ENCODE measurements at regions not wholly inside any gene's neighbourhood (a gene's known extent, or its start where the extent isn't known, plus 50 kb on each side); places are given as distances from the start of the nearest gene placed in this dataset.
"Not testable (repeated sequence)": the region's sequence is repeated elsewhere in the genome, so short reads cannot be mapped to it uniquely, and the experiment has no call there.

GRCh38 chr17:70278844-70279462 is 109.6 kb downstream of the KCNJ2 start:
- DNase-seq, result no peak
- TF ChIP-seq POLR2A (IDR thresholded peaks at IDR 0.05), result no peak
- TF ChIP-seq, protein P1, sequence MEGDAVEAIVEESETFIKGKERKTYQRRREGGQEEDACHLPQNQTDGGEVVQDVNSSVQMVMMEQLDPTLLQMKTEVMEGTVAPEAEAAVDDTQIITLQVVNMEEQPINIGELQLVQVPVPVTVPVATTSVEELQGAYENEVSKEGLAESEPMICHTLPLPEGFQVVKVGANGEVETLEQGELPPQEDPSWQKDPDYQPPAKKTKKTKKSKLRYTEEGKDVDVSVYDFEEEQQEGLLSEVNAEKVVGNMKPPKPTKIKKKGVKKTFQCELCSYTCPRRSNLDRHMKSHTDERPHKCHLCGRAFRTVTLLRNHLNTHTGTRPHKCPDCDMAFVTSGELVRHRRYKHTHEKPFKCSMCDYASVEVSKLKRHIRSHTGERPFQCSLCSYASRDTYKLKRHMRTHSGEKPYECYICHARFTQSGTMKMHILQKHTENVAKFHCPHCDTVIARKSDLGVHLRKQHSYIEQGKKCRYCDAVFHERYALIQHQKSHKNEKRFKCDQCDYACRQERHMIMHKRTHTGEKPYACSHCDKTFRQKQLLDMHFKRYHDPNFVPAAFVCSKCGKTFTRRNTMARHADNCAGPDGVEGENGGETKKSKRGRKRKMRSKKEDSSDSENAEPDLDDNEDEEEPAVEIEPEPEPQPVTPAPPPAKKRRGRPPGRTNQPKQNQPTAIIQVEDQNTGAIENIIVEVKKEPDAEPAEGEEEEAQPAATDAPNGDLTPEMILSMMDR (IDR thresholded peaks at IDR 0.05), result no peak
- Histone ChIP-seq H3K9me3 (no peaks in the 10 kb centered on the region), H3K4me1 (no peaks in the 10 kb centered on the region), H3K4me3 (no peak overlapping the region), H3K27ac (no peak overlapping the region), H3K36me3 (no peaks in the 10 kb centered on the region), H3K27me3 (no peaks in the 10 kb centered on the region)

DNA sequence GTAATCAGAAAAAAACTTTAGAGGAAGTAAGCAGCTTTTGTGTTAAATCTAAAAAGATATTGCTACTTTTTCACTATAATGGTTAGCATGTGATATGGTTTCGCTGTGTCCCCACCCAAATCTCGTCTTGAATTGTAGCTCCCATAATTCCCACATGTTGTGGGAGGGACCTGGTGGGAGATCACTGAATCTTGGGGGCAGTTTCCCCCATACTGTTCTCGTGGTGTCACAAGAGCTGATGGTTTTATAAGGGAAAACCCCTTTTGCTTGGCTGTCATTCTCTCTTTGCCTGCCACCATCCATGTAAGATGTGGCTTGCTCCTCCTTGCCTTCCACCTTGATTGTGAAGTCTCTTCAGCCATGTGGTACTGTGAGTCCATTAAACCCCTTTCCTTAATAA is 117.1 kb downstream of the KCNJ2 start:
- Histone ChIP-seq H3K4me3 (no peak overlapping the region), H3K27me3 (no peaks in the 10 kb centered on the region), H3K9me3 (no peaks in the 10 kb centered on the region), H3K27ac (no peak overlapping the region), H3K36me3 (no peaks in the 10 kb centered on the region), H3K4me1 (no peaks in the 10 kb centered on the region)
- no peak for TF ChIP-seq POLR2A (IDR thresholded peaks at IDR 0.05)
- TF ChIP-seq, protein P1 (IDR thresholded peaks at IDR 0.05), result no peak
- no peak for DNase-seq

- Histone ChIP-seq H3K36me3 (no peaks in the 10 kb centered on the region), H3K27me3 (no peaks in the 10 kb centered on the region), H3K4me1 (no peaks in the 10 kb centered on the region), H3K27ac (no peak overlapping the region), H3K4me3 (no peak overlapping the region), H3K9me3 (no peaks in the 10 kb centered on the region)
- no peak for DNase-seq
- TF ChIP-seq POLR2A (IDR thresholded peaks at IDR 0.05), result no peak
- TF ChIP-seq, protein P1 (IDR thresholded peaks at IDR 0.05), result no peak
Measured at GRCh38 chr17:70288540-70289290, 119.4 kb downstream of the KCNJ2 start.

DNA sequence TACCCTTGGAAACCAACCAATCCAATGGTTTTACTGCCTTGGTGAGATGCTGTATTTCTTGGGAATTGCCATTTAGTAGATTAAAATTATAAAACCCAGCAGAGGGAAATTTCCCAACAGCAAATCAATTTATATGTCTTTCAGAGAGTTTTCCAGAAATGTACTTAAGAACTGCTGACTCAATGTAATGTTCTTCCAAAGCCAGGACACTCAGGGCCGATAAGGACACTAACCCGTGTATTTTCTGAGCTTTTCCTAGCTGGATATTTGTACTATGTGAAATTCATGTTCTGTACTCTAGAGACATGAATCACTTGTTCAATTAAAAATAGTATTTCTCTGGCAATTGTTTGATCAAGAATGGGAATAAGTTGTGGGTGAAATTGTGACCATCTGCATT is 121.4 kb downstream of the KCNJ2 start:
- H3K9me3 ChIP-seq, result no peaks in the 10 kb centered on the region

DNA sequence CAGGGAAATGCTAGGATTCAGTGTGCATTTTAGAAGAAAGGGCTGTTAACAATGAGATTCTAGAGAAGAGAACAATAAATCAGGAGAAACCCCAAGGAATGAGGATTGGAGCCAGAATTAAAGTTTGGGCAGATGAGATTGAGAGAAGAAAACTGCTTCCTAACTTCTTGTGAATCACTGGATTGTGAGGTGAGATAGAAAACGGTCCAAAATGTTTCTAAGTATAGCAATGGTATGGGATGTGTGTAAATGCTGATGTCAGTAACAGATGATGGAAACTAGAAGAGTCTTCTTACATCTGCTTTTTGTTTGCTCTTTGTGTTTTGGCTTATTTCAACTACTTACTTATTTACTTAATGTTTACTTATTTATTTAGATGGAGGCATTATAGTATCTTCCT is 123.0 kb downstream of the KCNJ2 start:
- Histone ChIP-seq H3K9me3 (no peaks in the 10 kb centered on the region), H3K27me3 (no peaks in the 10 kb centered on the region), H3K4me3 (no peak overlapping the region), H3K36me3 (no peaks in the 10 kb centered on the region), H3K27ac (no peak overlapping the region), H3K4me1 (no peaks in the 10 kb centered on the region)
- DNase-seq, result no peak
- no peak for TF ChIP-seq POLR2A (IDR thresholded peaks at IDR 0.05)
- TF ChIP-seq, protein P1 (IDR thresholded peaks at IDR 0.05), result no peak

More for the DNA sequence above, 121.4 kb downstream of the KCNJ2 start:
- no peak overlapping the region for H3K27ac ChIP-seq
- no peaks in the 10 kb centered on the region for H3K4me1 ChIP-seq
- H3K27me3 ChIP-seq, result no peaks in the 10 kb centered on the region
- no peak for TF ChIP-seq POLR2A (IDR thresholded peaks at IDR 0.05)
- TF ChIP-seq, protein P1 (IDR thresholded peaks at IDR 0.05), result no peak
- no peak overlapping the region for H3K4me3 ChIP-seq
- H3K36me3 ChIP-seq, result no peaks in the 10 kb centered on the region
- no peak for DNase-seq

DNA sequence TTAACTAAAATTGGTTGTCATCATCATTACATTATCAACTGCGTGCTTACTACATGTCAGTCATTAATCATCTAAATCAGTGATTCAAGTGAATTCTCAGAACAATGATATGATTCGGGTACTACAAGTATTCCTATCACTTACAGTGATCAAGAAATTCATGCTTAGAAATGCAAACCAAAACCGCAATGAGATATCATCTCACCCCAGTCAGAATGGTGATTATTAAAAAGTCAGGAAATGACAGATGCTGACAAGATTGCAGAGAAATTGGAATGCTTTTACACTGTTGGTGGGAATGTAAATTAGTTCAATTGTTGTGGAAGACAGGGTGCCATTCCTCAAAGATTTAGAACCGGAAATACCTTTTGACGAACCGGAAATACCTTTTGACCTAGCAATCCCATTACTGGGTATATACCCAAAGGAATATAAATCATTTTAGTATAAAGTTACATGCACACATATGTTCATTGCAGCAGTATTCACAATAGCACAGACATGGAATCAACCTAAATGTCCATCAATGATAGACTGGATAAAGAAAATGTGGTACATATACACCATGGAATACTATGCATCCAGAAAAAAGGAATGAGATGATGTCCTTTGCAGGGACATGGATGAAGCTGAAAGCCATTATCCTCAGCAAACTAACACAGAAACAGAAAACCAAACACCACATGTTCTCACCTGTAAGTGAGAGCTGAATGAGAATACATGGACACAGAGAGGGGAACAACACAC is 124.4 kb downstream of the KCNJ2 start:
- H3K4me1 ChIP-seq, H3K9me3 ChIP-seq, H3K27ac ChIP-seq, H3K36me3 ChIP-seq, DNase-seq, H3K27me3 ChIP-seq, H3K4me3 ChIP-seq: not testable (repeated sequence)

Data from Peyer's patch (tissue), 4 donors.